ENCODE measurements at regions not wholly inside any gene's neighbourhood (a gene's known extent, or its start where the extent isn't known, plus 50 kb on each side); places are given as distances from the start of the nearest gene placed in this dataset.

DNA sequence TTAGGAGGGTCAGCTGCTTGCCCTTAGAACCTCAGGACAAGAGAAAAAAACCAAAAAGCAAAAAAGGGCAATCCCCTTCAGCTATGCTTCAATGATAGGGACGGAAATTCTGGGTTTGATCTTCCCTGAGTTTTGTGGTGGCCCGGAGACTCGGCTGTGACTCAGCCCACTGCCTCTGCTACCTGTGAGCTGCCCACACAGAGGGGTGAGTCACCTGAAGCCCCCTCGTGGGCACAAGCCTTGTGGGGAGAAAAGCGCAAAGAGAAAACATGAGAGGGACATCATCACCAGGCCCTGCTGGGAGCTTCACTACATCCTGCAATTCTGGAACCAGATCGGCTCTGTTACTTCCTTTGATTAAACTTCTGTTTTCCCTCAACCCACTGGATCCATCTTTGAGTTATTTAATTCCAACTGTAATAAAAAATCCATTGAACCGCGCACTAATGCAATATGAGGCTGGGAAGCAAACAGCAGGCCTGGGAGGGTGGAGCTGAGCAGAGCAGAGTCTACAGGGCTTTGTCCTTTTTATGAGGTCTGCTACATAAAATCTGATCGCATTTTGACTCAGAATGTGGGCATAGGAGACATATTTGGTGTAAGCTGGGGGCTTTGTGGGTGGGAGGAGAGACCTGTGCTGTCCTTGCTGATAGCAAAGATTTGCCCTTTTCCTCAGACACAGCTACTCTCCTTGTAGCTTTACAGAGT lies 58.7 kb upstream of the STUM start:
- Histone ChIP-seq H3K27ac (ENCODE audit: low read depth, low read length) (no peak overlapping the region), H2AFZ (ENCODE audit: low read depth, low read length, poor library complexity, severe bottlenecking) (no peak overlapping the region), H3K9me2 (ENCODE audit: insufficient read depth) (no peaks in the 10 kb centered on the region), H3K9me3 (ENCODE audit: control insufficient read depth in 1 of 2, insufficient read depth in 1 of 2, low read depth in 1 of 2, low read length in 2 of 2) (no peaks in the 10 kb centered on the region), H3K79me2 (ENCODE audit: insufficient read depth, low read length) (no peaks in the 10 kb centered on the region), H3K4me1 (ENCODE audit: control insufficient read depth in 1 of 2, insufficient read depth in 2 of 2, low read length in 2 of 2) (peaks cover 0 to 6% of the 10 kb centered on the region in 2 experiments; a peak in 1 of 4 replicates), H4K20me1 (ENCODE audit: insufficient read depth) (no peaks in the 10 kb centered on the region), H3K36me3 (ENCODE audit: control insufficient read depth in 1 of 2, insufficient read depth in 2 of 2, low read length in 2 of 2) (no peaks in the 10 kb centered on the region), H3K4me2 (ENCODE audit: low read length) (no peak overlapping the region), H3K27me3 (ENCODE audit: insufficient read depth, low read length) (no peaks in the 10 kb centered on the region), H3K4me3 (replicated peaks in 1 of 2; ENCODE audit: low read depth in 1 of 2, low read length in 2 of 2) (no peak overlapping the region), H3K9ac (ENCODE audit: low read length) (no peak overlapping the region)
- intact Hi-C loops (cut with micrococcal nuclease) = no loop called here
- DNase-seq (ENCODE audit: low read depth, low spot score) (no peak), ATAC-seq (no peak)
- CTCF ChIA-PET = no interaction called here
- TF ChIP-seq SP1 (IDR thresholded peaks at IDR 0.05; ENCODE audit: low read depth) (no peak), EGR1 (IDR thresholded peaks at IDR 0.05; ENCODE audit: low read depth) (no peak), ZNF274 (IDR thresholded peaks at IDR 0.05; ENCODE audit: low read depth, low read length) (no peak), ZFX (IDR thresholded peaks at IDR 0.05) (no peak), JUND (IDR thresholded peaks at IDR 0.05) (no peak), YY1 (IDR thresholded peaks at IDR 0.05; ENCODE audit: extremely low read depth, insufficient replicate concordance, low read depth, low read length) (no peak), FOSL1 (IDR thresholded peaks at IDR 0.05; ENCODE audit: low read depth) (no peak), EZH2 (IDR thresholded peaks at IDR 0.05) (no peak), ELF1 (IDR thresholded peaks at IDR 0.05; ENCODE audit: borderline replicate concordance, low read depth) (no peak), SRF (IDR thresholded peaks at IDR 0.05; ENCODE audit: low read depth) (no peak), POLR2AphosphoS5 (IDR thresholded peaks at IDR 0.05; ENCODE audit: low read depth, low read length) (no peak), TCF7L2 (IDR thresholded peaks at IDR 0.05; ENCODE audit: borderline replicate concordance, extremely low read depth, insufficient read depth, insufficient read length) (no peak)
- TF ChIP-seq, protein P1, sequence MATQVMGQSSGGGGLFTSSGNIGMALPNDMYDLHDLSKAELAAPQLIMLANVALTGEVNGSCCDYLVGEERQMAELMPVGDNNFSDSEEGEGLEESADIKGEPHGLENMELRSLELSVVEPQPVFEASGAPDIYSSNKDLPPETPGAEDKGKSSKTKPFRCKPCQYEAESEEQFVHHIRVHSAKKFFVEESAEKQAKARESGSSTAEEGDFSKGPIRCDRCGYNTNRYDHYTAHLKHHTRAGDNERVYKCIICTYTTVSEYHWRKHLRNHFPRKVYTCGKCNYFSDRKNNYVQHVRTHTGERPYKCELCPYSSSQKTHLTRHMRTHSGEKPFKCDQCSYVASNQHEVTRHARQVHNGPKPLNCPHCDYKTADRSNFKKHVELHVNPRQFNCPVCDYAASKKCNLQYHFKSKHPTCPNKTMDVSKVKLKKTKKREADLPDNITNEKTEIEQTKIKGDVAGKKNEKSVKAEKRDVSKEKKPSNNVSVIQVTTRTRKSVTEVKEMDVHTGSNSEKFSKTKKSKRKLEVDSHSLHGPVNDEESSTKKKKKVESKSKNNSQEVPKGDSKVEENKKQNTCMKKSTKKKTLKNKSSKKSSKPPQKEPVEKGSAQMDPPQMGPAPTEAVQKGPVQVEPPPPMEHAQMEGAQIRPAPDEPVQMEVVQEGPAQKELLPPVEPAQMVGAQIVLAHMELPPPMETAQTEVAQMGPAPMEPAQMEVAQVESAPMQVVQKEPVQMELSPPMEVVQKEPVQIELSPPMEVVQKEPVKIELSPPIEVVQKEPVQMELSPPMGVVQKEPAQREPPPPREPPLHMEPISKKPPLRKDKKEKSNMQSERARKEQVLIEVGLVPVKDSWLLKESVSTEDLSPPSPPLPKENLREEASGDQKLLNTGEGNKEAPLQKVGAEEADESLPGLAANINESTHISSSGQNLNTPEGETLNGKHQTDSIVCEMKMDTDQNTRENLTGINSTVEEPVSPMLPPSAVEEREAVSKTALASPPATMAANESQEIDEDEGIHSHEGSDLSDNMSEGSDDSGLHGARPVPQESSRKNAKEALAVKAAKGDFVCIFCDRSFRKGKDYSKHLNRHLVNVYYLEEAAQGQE (IDR thresholded peaks at IDR 0.05; ENCODE audit: low read depth) = no peak
- TF ChIP-seq, protein P2, sequence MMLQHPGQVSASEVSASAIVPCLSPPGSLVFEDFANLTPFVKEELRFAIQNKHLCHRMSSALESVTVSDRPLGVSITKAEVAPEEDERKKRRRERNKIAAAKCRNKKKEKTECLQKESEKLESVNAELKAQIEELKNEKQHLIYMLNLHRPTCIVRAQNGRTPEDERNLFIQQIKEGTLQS (IDR thresholded peaks at IDR 0.05) = no peak
- TF ChIP-seq, protein P3, sequence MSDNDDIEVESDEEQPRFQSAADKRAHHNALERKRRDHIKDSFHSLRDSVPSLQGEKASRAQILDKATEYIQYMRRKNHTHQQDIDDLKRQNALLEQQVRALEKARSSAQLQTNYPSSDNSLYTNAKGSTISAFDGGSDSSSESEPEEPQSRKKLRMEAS (IDR thresholded peaks at IDR 0.05) = no peak
- POLR2A ChIA-PET = no interaction called here
- RAD21 ChIA-PET (ENCODE audit: low non-redundant PET in 1 of 2, low total read pairs in 2 of 2, uncharacterized antibody in 2 of 2, unreplicated experiment in 2 of 2) = no interaction called here
- BruUV-seq (replicated peaks) = no TSS peak

All from HCT116 (cell line).